T47D (cell line): ENCODE measurements at regions not wholly inside any gene's neighbourhood (a gene's known extent, or its start where the extent isn't known, plus 50 kb on each side); places are given as distances from the start of the nearest gene placed in this dataset.
A peak's percentile ranks its signal among the peaks of the same experiment; 100 is the strongest.

Experiments
- DNase-seq, 2 experiments: peaks; one replicate each; pipeline versions ENCODE4 v3.0.0 to v3.0.0-alpha.2; 2011 to 2012; ENCODE audit warnings: low read depth in 1 of 2, low spot score in 1 of 2
- JUND ChIP-seq: IDR thresholded peaks from 2 replicates; pipeline ENCODE4 v1.6.1; 2012; ENCODE audit warnings: low read depth
- in situ Hi-C: cut with HindIII; loops from 2 replicates; pipeline ENCODE4 v1.10.0; 2016; ENCODE audit warnings: low sequenced_read_pairs, low pct_unique_long_range_greater_than_20kb

GRCh38 chr2:52955079-52955478, 812.5 kb upstream of the CHAC2 start:
- no peak for TF ChIP-seq JUND
- in situ Hi-C loops = no loop called here
- DNase-seq = peak in 1 of 2 experiments; percentile 14

GRCh38 chr2:52940101-52940500, 827.5 kb upstream of the CHAC2 start:
- no peak for DNase-seq
- in situ Hi-C loops = no loop called here

GRCh38 chr2:52939250-52939649, 828.4 kb upstream of the CHAC2 start:
- no peak for TF ChIP-seq JUND
- no peak for DNase-seq
- in situ Hi-C loops = no loop called here

More at GRCh38 chr2:52940101-52940500, 827.5 kb upstream of the CHAC2 start:
- TF ChIP-seq JUND = no peak

- DNase-seq = no peak
- no peak for TF ChIP-seq JUND
- in situ Hi-C loops = no loop called here
Observed at GRCh38 chr2:52936029-52936428, 831.6 kb upstream of the CHAC2 start.

GRCh38 chr2:52934920-52935640, 832.5 kb upstream of the CHAC2 start:
- in situ Hi-C loops = no loop called here

GRCh38 chr2:52934323-52934898, 833.2 kb upstream of the CHAC2 start:
- no peak for DNase-seq
- in situ Hi-C loops = no loop called here
- TF ChIP-seq JUND = no peak

More at GRCh38 chr2:52934920-52935640, 832.5 kb upstream of the CHAC2 start:
- DNase-seq = no peak
- no peak for TF ChIP-seq JUND

GRCh38 chr2:52933878-52934277, 833.7 kb upstream of the CHAC2 start:
- no peak for DNase-seq
- in situ Hi-C loops = no loop called here
- no peak for TF ChIP-seq JUND

- in situ Hi-C loops = no loop called here
- no peak for TF ChIP-seq JUND
- DNase-seq = no peak
Observed at GRCh38 chr2:52931660-52932059, 835.9 kb upstream of the CHAC2 start.

- in situ Hi-C loops = no loop called here
- TF ChIP-seq JUND = no peak
- DNase-seq = no peak
Observed at GRCh38 chr2:52929412-52929811, 838.2 kb upstream of the CHAC2 start.

- no peak for TF ChIP-seq JUND
- in situ Hi-C loops = no loop called here
Observed at GRCh38 chr2:52919673-52920072, 847.9 kb upstream of the CHAC2 start.

GRCh38 chr2:52918551-52918950, 849.1 kb upstream of the CHAC2 start:
- TF ChIP-seq JUND = no peak
- in situ Hi-C loops = no loop called here
- no peak for DNase-seq

More at GRCh38 chr2:52919673-52920072, 847.9 kb upstream of the CHAC2 start:
- no peak for DNase-seq

GRCh38 chr2:52916981-52917380, 850.6 kb upstream of the CHAC2 start:
- no peak for DNase-seq
- no peak for TF ChIP-seq JUND
- in situ Hi-C loops = no loop called here

GRCh38 chr2:52904355-52904891, 863.2 kb upstream of the CHAC2 start:
- peak in 1 of 2 experiments; percentile 63 for DNase-seq
- in situ Hi-C loops = no loop called here
- TF ChIP-seq JUND = no peak

GRCh38 chr2:52897511-52898044, 870.0 kb upstream of the CHAC2 start:
- no peak for DNase-seq
- in situ Hi-C loops = no loop called here
- no peak for TF ChIP-seq JUND
